HG02943 (cell line): ENCODE measurements at regions not wholly inside any gene's neighbourhood (a gene's known extent, or its start where the extent isn't known, plus 50 kb on each side); places are given as distances from the start of the nearest gene placed in this dataset.
"Not testable (repeated sequence)": the region's sequence is repeated elsewhere in the genome, so short reads cannot be mapped to it uniquely, and the experiment has no call there.

Experiments
- ATAC-seq: cut with Tn5 transposase; IDR thresholded peaks from one replicate; pipeline ENCODE4 v1.9.1; 2021; ENCODE audit warnings: mild to moderate bottlenecking, low read depth, moderate library complexity; ENCODE audit not compliant: unreplicated experiment

DNA sequence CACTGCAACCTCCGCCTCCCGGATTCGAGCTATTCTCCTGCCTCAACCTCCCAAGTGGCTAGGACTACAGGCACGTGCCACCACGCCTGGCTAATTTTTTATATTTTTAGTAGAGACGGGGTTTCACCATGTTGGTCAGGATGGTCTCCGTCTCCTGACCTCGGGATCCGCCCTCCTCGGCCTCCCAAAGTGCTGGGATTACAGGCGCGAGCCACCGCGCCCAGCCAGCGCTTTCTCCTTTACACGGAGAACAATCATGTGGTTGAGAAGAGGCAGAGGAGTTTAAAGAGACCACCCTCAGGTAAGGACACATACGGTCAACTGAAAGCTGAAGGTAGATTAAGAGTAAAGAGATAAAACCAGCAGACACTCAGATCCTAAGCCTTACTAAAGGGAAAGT, 1673.7 kb upstream of the PIK3C3 start:
- not testable (repeated sequence) for ATAC-seq

GRCh38 chr18:40274618-40275196, 1680.3 kb upstream of the PIK3C3 start:
- ATAC-seq: no peak

DNA sequence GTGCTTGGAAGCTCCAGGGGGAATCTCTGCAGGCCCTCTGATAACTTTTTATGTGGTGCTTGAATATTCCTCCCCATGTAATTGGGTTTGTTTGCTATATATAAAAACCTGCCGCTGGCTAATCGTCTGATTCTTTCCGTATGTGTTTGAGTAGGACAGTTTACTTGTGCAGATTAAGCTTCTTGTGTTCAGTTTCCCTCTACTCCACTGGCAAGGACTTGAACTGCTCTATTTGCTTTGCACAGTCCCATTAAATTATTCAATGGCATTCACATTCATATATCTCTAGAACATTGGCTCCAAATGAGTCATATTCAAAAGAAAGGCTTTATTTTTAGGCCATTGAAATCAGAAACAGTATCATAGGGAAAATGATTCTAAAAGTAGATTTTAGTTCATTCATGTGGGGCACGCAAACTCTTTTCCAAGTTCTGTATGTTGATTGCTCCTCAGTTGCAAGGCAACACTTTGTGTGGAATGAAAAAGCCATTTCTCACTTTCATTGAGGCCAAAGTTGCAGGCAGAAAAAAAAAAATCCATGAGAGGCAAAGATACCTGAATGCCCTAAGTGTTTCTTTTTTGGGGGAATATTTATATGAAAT, 1682.3 kb upstream of the PIK3C3 start:
- no peak for ATAC-seq

GRCh38 chr18:40259115-40259835, 1695.8 kb upstream of the PIK3C3 start:
- no peak for ATAC-seq

- no peak for ATAC-seq
Observed at GRCh38 chr18:40258311-40258710, 1696.7 kb upstream of the PIK3C3 start.

DNA sequence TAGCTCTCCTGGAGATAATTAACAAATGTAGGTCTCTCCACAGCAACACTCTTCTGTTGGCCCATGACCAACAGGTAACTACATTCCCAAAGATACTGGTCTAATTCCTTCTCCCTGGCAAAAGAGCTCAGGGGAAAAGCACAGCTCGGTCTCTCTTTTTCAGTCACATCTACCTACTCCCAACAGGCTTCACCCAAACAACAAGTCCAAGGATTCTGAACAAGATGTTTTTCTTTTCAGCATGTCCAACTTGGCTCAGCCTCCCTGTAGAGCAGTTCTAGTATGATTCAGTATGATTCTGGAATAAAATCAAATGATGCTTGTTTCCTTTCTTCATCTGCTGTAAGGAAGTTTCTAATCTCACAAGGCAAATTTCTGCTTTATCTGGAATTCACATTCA, 1704.8 kb upstream of the PIK3C3 start:
- ATAC-seq: no peak

- no peak for ATAC-seq
Observed at GRCh38 chr18:40249390-40250080, 1705.5 kb upstream of the PIK3C3 start.

- ATAC-seq: not testable (repeated sequence)
Observed at GRCh38 chr18:40245612-40246011, 1709.4 kb upstream of the PIK3C3 start.

- ATAC-seq: no peak
Observed at GRCh38 chr18:40243607-40244006, 1711.4 kb upstream of the PIK3C3 start.

DNA sequence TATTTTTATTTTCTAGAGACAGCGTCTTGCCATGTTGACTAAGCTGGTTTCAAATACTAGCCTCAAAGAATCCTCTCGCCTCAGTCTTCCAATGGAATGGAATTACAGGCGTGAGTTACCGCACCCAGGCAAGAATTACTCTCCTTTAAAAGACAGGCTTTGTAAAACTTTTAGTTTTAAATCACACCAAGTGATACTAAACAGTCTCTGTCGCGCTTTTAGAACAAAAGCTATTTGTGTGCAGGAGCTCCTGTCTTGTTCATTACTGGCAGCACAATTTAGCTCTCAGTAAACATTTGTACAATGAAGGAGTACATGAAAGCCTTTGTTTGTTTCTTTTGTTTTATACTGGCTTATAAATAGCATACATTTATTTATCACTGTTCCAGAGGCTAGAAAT, 1719.2 kb upstream of the PIK3C3 start:
- ATAC-seq: no peak

GRCh38 chr18:40235323-40235722, 1719.7 kb upstream of the PIK3C3 start:
- ATAC-seq: no peak

- ATAC-seq: no peak
Observed at GRCh38 chr18:40233931-40234616, 1721.0 kb upstream of the PIK3C3 start.

DNA sequence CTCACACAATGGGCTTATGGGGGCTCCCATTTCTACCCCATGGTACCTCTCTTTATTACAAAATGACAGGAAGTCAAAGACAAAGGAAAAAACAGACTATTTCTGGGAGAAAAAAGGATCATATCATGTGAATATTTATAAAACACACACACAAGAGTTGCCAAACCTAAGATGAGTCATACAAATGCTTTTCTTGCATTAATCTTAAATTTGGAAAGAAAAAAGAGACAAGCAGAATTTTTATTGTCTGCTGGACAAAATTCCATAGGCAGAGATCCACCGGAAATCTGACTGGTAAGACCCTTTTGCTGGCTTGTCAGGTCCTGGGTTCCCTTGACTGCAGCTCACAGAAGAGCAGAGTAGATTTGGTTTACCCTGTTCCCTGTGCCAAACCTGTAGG, 1732.3 kb upstream of the PIK3C3 start:
- no peak for ATAC-seq

GRCh38 chr18:40216856-40217255, 1738.2 kb upstream of the PIK3C3 start:
- ATAC-seq: no peak

- no peak for ATAC-seq
Observed at GRCh38 chr18:40215979-40216378, 1739.1 kb upstream of the PIK3C3 start.

GRCh38 chr18:40210696-40211095, 1744.3 kb upstream of the PIK3C3 start:
- ATAC-seq: no peak

GRCh38 chr18:40208958-40209357, 1746.1 kb upstream of the PIK3C3 start:
- no peak for ATAC-seq

GRCh38 chr18:40197711-40198110, 1757.3 kb upstream of the PIK3C3 start:
- no peak for ATAC-seq

DNA sequence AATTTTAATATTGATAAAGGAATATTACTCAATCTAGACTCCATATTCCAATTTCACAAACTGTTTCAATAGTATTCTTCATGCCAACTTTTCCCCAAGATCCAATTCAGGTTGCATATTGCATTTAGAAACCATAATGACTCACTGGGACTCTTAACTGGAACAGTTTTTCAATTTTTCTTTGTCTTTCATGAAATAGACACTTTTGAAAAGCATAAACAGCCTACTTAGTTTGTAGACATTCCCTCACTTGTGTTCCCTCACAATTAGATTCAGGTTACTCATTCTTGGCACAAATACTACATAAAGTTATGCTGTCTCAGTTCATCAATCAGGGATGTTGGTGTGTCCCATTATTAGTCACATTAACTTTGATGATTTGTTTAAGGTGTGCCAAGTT, 1768.4 kb upstream of the PIK3C3 start:
- ATAC-seq: no peak

DNA sequence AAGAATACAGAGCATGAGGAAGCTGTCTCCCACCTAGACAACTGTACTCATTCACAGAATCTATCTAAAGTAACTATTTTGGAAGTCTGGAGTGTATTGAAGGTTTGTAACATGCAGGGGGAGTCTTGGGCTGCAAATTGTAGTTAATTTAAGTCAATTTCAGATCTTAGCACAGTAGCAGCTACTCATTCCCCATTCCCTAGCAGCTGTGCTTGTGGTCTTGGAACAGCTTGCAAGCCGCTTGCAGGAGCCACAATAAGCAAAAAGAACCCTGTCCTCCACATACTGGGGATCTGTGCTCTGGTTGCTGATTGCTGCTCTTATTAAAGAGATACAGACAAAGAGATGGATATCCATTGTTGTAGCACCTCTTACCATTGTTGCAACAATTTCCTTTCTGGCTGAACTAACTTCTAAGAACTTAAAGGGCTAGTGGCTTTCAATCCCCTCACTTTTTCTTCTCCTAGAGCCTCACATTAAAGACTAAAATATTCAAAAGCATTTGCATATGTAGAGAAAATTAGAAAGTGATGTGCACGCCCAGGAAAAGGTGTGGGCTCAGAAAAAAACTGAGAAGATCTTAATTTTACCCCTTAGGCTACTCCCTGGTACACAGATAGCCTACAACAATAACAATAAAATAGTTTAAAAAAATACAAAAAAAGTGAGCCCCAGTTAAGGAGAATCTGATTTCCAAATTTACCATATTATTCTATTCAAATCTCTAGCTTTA, 1775.1 kb upstream of the PIK3C3 start:
- no peak for ATAC-seq
